ENCODE measurements at regions not wholly inside any gene's neighbourhood (a gene's known extent, or its start where the extent isn't known, plus 50 kb on each side); places are given as distances from the start of the nearest gene placed in this dataset.

DNA sequence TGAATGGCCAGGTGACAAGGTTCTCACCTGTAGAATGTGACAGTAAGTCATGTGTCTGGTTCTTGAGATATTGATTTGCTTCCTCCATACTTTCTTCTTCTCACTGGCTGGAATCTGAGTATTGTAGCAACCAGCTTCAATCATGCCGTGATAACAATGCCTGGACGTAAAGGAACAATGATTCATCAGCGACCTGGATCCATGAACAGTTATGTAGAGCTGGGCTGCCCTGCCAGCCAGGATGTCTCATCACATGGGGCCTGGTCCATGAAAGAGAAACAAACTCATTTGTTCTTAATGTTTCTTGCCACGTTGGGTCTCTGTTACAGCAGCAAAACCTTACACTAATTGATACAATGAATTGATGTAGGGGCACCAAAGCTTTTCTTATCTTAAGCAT, 627.2 kb downstream of the TOX3 start (continued):
- TF ChIP-seq ZNF318 (CRISPR knock-in tag; IDR thresholded peaks at IDR 0.05) (no peak), KLF13 (CRISPR knock-in tag; IDR thresholded peaks at IDR 0.05) (no peak), SATB2 (CRISPR knock-in tag; IDR thresholded peaks at IDR 0.05) (no peak)
- TF ChIP-seq, protein P1, sequence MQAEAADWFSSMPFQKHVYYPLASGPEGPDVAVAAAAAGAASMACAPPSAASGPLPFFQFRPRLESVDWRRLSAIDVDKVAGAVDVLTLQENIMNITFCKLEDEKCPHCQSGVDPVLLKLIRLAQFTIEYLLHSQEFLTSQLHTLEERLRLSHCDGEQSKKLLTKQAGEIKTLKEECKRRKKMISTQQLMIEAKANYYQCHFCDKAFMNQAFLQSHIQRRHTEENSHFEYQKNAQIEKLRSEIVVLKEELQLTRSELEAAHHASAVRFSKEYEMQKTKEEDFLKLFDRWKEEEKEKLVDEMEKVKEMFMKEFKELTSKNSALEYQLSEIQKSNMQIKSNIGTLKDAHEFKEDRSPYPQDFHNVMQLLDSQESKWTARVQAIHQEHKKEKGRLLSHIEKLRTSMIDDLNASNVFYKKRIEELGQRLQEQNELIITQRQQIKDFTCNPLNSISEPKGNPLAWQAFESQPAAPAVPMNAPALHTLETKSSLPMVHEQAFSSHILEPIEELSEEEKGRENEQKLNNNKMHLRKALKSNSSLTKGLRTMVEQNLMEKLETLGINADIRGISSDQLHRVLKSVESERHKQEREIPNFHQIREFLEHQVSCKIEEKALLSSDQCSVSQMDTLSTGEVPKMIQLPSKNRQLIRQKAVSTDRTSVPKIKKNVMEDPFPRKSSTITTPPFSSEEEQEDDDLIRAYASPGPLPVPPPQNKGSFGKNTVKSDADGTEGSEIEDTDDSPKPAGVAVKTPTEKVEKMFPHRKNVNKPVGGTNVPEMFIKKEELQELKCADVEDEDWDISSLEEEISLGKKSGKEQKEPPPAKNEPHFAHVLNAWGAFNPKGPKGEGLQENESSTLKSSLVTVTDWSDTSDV (CRISPR knock-in tag; IDR thresholded peaks at IDR 0.05) = no peak
